GM12892 (cell line): ENCODE measurements at regions not wholly inside any gene's neighbourhood (a gene's known extent, or its start where the extent isn't known, plus 50 kb on each side); places are given as distances from the start of the nearest gene placed in this dataset.

Experiments
- POLR2A ChIP-seq: IDR thresholded peaks from 2 replicates; pipeline ENCODE4 v1.6.1; 2011; ENCODE audit warnings: low read depth, low read length, control low read depth
- TAF1 ChIP-seq: IDR thresholded peaks from 2 replicates; pipeline ENCODE4 v1.6.1; 2011; ENCODE audit warnings: low read depth, mild to moderate bottlenecking, control low read depth, low read length, borderline replicate concordance

DNA sequence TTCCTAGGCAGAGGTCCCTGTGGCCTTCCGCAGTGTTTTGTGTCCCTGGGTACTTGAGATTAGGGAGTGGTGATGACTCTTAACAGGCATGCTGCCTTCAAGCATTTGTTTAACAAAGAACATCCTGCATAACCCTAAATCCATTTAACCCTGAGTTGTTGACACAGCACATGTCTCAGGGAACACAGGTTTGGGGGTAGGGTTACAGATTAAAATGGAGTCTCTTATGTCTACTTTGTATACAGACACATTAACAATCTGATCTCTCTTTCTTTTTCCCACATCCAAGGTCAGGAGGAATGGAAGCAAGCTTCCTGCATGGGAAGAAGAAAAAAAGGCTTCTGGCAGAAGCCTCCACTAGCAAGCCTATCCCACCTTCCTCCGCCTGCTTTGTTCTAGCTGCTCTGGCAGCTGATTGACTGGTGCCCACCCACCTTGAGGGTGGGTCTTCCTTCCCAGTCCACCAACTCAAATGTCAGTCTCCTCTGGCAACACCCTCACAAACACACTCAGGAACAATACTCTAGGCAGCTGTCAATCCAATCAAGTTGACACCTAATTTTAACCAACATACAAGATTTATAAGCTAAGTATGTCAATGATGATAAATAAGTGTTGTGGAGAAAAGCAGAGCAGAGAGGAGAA is 176.5 kb upstream of the CCZ1B start:
- no peak for TF ChIP-seq TAF1
- no peak for TF ChIP-seq POLR2A
